ENCODE measurements at regions not wholly inside any gene's neighbourhood (a gene's known extent, or its start where the extent isn't known, plus 50 kb on each side); places are given as distances from the start of the nearest gene placed in this dataset.
"Not testable (repeated sequence)": the region's sequence is repeated elsewhere in the genome, so short reads cannot be mapped to it uniquely, and the experiment has no call there.

- peak in 1 of 5 experiments; percentile 13 for DNase-seq
These were observed 763.9 kb downstream of the TSN start for GRCh38 chr2:122519366-122519765.

DNA sequence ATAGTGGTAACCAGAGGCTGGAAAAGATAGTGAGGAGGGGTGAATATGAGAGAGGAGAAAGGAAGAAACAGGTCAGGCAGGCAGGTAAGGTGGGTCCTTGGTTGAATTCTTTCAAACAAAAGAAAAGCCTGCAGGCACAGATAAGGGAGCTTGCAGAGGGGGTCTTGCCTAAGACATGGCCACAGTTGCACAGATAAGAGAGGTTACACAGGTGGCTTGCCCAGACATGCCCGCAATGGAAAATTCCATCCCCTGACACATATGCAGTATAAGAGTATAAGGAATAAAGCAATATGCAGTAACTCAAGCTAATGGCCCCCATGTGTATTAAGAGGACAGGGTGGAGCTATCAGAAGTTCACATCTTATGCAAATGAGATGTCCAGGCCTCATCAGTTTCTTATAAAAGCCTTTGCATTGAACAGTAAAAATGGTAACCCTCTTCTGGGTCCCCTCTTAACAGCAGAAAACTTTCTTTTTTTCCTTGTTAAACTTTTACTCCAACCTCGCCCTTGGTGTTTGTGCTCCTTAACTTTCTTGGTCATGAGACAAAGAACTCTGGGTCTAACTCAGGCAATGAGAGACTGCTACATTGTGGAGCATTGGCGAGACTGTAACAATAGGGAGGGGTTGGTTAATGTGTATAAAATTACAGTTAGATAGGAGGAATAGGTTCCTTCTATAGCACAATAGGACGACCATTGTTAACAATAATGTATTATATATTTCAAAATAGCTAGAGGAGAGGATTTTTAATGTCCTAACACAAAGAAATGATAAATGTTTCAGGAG, 764.6 kb downstream of the TSN start:
- no peak for DNase-seq

- no peak for DNase-seq
These were observed 767.7 kb downstream of the TSN start for GRCh38 chr2:122523143-122523542.

DNA sequence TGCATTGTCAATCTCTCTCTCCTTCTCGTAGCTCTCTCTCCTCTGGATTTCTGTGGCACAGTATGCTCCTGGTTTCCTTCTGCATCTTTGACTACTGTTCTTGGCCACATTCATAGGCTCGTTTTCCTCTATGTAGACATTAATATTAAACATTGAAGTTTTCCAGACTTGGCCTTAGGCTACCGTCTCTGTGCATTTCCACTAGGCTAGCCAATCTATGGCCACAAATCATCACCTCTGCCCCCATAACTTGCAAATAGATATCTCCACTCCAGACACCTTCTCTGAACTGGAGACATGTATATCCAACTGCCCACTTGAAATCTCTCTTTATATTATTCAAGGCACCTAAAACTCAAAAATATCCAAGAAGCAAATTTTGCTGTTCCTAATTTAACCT, 768.5 kb downstream of the TSN start:
- no peak for DNase-seq

GRCh38 chr2:122525336-122525735, 769.9 kb downstream of the TSN start:
- DNase-seq: no peak

DNA sequence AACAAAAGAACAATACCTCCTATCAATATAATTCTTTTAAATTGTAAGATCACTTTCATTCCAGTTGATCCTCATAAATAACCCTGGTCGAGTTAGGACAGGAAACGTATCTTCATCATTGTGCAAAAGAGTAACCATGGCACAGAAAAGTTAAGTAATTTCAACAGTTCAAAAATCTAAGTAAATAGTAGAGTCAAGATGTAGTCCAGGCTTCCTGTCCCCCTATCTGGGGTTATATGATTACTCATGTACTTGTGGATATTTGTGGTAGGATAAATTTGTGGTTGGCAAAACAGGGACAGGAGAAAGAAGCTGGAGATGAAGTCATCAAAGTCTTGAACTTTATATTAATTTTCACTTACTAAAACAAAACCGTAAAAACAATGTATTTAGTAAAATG, 772.6 kb downstream of the TSN start:
- no peak for DNase-seq

GRCh38 chr2:122528958-122529705, 773.7 kb downstream of the TSN start:
- DNase-seq: no peak

DNA sequence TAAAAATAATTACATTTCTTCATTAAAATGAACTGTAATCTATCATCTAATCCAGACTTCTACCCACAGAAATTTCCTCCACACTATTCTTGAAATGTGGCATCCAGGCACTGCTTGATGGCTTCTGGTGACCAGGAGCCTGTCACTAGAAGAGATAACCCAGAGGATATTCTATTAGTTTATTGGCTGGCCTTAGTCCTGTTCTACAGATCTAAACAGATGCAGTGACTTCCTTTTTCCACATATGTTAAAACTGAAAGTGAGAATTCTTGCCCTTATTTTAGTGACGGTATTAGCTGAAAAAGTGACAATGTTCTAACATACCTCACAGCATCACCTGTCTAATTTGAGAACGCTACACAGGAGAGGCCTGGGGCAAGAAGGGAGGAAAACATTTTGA, 775.4 kb downstream of the TSN start:
- DNase-seq: no peak

- DNase-seq: no peak
These were observed 776.0 kb downstream of the TSN start for GRCh38 chr2:122531290-122532071.

- no peak for DNase-seq
These were observed 776.6 kb downstream of the TSN start for GRCh38 chr2:122532072-122532344.

- no peak for DNase-seq
These were observed 777.0 kb downstream of the TSN start for GRCh38 chr2:122532481-122532880.

GRCh38 chr2:122535960-122536505, 780.6 kb downstream of the TSN start:
- DNase-seq: no peak

DNA sequence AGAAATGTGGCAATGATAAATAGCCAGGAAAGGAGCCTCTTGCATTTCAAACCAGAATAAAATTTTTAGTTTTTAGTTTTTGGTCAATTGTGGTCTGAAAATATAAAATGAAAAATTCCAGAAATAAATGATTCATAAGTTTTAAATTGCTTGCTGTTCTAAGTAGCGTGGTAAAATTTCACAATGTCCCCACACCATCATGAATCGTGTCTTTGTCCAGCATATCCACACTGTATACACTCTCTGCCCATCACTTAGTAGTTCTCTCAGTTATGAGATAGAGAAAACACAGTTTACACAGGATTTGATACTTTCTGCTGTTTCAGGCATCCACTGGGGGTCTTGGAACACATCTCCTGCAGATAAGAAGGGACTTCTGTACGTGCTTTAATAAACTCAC, 783.9 kb downstream of the TSN start:
- DNase-seq: no peak

GRCh38 chr2:122539920-122540319, 784.5 kb downstream of the TSN start:
- no peak for DNase-seq

DNA sequence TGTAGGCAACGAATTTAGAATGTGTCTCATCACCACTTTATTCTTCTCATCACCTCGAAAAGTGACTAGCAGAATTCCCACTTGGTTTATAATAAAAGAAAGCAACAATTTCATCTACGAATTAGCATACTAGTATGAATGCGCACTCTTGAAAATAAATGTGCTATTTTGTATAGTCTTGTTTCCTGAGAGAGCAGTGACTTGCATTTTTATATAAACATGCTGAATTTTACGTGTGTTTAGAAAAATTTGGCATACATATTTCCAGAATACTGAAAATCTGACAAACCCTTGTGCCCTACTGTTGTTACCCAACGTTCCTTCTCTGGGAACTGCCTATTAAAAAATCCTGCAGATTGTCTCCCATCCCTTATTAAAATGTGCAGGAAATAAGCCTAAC, 786.8 kb downstream of the TSN start:
- no peak for DNase-seq

DNA sequence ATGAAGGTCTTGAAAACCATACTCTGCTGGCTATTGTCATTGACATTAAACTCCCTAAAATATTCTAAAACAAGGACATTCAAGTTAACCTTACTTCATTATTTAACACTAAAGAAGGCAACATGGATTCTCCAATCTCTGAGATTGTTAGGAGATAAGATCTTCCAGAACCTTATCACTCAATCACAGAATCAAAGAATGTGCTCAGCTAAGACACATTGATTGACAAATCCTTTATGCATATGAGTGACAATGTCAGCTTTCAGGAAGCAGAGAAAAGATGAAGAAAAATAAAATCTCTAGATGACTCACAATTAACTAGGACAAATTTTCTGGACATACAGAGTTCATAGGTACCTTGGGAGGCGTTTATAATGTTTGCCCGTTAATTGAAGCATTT, 787.2 kb downstream of the TSN start:
- DNase-seq: no peak

DNA sequence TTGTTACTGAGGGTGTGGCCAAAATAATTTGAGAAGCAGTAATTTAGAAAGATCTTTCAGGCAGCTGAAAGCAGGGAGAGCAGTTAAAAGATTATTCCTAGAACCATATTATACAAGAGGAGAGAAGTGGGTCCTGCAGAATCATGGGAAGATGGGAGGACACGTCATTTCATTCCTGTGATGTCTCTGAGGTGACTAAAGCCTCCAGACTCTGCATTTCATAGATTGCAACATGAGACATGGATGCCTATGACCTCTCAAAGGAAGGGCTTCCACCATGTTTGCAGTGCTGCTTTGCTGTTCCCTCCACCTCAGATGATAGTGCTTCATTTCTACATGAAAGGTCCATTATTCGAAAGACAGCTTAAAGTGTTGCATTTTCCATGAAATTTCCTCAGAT, 788.4 kb downstream of the TSN start:
- DNase-seq: no peak

GRCh38 chr2:122545821-122546220, 790.4 kb downstream of the TSN start:
- DNase-seq: no peak

- DNase-seq: no peak
These were observed 807.3 kb downstream of the TSN start for GRCh38 chr2:122562775-122563174.

- DNase-seq: no peak
These were observed 808.3 kb downstream of the TSN start for GRCh38 chr2:122563781-122564180.

DNA sequence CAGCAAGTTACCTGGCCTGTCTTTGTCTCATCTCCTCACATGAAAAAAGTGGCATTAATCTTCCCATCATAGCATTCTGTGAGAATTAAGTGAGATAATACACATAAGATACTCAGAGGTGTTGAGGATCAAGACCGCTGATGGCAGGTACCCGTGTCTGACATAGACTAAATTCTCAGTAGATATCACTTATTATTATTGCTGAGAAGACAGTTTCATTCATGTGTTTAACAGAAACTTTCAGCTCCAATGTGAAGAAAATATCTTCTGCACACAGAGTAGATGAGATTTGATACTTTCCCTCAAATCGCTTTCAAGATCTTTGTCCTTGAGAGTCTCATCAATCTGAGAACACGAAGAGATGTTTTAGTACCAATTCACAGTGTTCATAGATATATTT, 809.4 kb downstream of the TSN start:
- DNase-seq: no peak

DNA sequence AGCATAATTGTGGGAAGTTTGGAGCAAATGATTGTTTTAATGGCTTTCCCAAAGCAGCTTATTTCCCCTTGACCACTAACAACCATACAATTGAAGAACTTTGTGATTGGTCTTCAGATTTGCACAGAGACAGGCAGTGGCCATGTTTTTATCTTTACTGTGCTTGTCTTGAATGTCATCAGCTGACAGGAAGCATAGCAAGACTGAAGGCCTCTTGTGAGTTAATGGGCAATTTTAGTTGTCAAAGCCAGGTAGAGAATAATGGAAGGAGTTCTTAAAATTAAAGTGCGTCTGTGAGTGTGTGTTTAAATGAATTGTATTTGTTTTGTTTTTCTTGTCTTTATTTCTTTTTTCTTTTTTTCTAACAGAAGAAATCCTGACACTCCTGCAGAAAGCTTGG, 809.9 kb downstream of the TSN start:
- no peak for DNase-seq

GRCh38 chr2:122570641-122571040, 815.2 kb downstream of the TSN start:
- DNase-seq: no peak

DNA sequence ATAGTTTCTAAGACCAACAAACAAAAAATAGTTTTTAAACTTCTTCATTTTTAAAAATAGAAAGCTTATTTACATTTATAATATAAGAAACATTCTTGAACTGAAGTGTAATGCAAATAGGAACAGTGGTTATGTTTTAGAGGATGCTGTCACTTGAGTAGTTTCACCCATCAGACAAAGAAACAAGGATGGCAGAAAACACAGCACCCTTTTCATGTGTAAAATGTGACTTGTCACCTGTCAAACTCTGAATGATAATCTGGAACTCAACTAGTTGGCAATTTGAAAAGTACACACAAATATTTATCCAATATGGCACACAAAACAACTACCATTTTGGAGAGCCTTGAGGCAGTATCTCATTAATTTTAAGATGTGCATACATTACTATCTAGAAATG, 816.0 kb downstream of the TSN start:
- not testable (repeated sequence) for DNase-seq

Data from T-helper 2 cell (primary cell).